ENCODE measurements at regions not wholly inside any gene's neighbourhood (a gene's known extent, or its start where the extent isn't known, plus 50 kb on each side); places are given as distances from the start of the nearest gene placed in this dataset.

DNA sequence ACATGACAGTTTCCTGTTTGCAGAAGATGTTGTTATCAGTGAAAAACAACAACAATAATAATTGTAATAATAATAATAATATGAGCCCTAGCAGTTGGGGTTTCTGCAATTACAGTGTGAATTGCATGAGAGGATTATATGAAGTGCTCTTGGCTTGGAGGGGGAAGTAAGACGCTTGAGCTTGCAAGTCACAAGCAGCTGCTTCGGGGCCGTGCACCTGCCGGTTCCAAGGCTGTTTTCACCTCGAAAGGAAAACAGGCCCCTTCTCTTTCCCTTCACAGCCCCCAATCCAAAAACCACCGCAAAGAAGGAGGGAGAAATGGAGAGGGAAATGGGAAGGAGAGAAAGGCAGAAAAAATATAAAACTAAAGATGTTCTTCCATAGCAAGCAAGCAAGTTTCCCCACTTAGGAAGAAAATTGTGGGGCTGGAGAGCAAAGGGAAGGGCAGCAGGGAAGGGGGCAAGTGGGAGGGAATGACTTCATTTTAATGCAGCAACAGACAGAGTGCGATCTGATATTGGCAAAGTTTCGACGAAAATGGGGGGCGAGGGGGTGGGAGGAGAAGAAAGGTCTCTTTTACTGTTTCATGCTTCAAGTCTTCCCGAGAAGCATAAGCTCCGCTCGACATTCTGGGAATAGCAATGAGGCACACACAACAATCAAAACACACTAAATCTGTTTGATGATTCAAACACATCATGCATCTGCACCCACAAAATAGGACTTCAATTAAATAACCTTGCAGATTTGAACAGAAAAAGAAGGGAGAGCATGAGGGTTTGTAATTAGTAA, 284.2 kb upstream of the ATP11B start:
- TF ChIP-seq, protein P1, sequence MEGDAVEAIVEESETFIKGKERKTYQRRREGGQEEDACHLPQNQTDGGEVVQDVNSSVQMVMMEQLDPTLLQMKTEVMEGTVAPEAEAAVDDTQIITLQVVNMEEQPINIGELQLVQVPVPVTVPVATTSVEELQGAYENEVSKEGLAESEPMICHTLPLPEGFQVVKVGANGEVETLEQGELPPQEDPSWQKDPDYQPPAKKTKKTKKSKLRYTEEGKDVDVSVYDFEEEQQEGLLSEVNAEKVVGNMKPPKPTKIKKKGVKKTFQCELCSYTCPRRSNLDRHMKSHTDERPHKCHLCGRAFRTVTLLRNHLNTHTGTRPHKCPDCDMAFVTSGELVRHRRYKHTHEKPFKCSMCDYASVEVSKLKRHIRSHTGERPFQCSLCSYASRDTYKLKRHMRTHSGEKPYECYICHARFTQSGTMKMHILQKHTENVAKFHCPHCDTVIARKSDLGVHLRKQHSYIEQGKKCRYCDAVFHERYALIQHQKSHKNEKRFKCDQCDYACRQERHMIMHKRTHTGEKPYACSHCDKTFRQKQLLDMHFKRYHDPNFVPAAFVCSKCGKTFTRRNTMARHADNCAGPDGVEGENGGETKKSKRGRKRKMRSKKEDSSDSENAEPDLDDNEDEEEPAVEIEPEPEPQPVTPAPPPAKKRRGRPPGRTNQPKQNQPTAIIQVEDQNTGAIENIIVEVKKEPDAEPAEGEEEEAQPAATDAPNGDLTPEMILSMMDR (conservative IDR thresholded peaks at IDR 0.05; ENCODE audit: low read length) = no peak
- TF ChIP-seq EZH2phosphoT487 (IDR thresholded peaks at IDR 0.05; ENCODE audit: borderline replicate concordance, low read depth, low read length) = no peak
